ENCODE measurements at regions not wholly inside any gene's neighbourhood (a gene's known extent, or its start where the extent isn't known, plus 50 kb on each side); places are given as distances from the start of the nearest gene placed in this dataset.

DNA sequence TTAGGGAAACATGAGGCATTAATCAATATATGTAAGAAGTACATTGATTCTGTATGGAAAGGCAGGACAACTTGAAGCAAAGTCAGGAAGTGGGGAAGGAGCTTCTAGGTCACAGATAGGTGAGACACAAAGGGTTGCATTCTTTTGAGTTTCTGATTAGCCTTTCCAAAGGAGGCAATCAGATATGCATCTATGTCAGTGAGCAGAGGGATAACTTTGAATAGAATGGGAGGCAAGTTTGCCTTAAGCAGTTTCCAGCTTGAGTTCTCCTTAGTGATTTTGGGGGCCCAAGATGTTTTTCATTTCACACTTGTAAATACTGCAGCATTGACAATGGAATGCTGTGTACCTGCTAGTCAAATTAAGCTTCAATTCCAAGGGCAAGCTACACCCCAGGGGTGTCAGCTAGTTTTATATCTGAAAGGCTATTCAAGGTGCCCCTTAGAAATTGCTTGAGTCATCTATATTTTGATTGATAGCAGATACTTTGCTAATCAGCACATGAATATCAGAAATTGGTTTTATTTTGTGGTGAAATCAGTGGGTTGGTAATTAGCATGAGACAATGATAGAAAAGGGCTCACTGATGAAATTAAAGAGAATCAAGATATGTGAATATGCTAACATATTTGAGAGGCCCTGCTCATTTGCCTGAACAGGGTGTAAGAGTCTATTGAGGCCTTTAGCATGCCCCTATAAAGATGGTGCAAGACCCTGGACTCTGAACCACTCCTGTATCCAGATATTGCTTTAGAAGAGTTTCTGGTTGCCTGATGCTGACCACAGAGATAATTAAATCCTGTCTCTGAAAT is 131.5 kb downstream of the TMEM17 start:
- TF ChIP-seq, protein P1, sequence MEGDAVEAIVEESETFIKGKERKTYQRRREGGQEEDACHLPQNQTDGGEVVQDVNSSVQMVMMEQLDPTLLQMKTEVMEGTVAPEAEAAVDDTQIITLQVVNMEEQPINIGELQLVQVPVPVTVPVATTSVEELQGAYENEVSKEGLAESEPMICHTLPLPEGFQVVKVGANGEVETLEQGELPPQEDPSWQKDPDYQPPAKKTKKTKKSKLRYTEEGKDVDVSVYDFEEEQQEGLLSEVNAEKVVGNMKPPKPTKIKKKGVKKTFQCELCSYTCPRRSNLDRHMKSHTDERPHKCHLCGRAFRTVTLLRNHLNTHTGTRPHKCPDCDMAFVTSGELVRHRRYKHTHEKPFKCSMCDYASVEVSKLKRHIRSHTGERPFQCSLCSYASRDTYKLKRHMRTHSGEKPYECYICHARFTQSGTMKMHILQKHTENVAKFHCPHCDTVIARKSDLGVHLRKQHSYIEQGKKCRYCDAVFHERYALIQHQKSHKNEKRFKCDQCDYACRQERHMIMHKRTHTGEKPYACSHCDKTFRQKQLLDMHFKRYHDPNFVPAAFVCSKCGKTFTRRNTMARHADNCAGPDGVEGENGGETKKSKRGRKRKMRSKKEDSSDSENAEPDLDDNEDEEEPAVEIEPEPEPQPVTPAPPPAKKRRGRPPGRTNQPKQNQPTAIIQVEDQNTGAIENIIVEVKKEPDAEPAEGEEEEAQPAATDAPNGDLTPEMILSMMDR (IDR thresholded peaks at IDR 0.05; ENCODE audit: insufficient read depth, low read length, missing control alignments) = no peak
- H3K4me3 ChIP-seq (ENCODE audit: low read depth, low read length) = no peak overlapping the region
- ChIA-PET CTCF (no interaction called here), POLR2A (no interaction called here)
- no peak for DNase-seq (ENCODE audit: low read depth, low spot score)

DNA sequence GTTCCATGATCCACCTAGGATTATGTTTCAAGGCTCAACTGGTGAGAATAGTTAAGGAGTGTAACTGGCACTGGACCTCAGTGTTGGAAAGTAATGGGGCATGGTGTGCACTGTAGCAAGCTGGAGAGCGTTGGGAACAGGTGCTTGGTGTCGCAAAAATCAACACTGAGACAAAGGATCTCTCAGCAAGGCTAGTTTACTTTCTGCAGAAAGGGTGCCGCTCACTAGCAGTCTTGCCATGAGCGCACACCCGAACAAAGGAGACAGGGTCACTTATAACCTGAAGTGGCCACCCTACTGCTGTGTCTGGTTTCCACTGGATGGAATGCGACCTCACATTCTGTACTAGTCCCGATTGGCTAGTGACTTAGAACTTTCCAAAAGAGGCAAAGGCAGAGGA is 133.2 kb downstream of the TMEM17 start:
- no peak overlapping the region for H3K4me3 ChIP-seq (ENCODE audit: low read depth, low read length)
- ChIA-PET POLR2A (no interaction called here), CTCF (no interaction called here)
- TF ChIP-seq, protein P1 (IDR thresholded peaks at IDR 0.05; ENCODE audit: insufficient read depth, low read length, missing control alignments) = no peak
- DNase-seq (ENCODE audit: low read depth, low spot score) = no peak

DNA sequence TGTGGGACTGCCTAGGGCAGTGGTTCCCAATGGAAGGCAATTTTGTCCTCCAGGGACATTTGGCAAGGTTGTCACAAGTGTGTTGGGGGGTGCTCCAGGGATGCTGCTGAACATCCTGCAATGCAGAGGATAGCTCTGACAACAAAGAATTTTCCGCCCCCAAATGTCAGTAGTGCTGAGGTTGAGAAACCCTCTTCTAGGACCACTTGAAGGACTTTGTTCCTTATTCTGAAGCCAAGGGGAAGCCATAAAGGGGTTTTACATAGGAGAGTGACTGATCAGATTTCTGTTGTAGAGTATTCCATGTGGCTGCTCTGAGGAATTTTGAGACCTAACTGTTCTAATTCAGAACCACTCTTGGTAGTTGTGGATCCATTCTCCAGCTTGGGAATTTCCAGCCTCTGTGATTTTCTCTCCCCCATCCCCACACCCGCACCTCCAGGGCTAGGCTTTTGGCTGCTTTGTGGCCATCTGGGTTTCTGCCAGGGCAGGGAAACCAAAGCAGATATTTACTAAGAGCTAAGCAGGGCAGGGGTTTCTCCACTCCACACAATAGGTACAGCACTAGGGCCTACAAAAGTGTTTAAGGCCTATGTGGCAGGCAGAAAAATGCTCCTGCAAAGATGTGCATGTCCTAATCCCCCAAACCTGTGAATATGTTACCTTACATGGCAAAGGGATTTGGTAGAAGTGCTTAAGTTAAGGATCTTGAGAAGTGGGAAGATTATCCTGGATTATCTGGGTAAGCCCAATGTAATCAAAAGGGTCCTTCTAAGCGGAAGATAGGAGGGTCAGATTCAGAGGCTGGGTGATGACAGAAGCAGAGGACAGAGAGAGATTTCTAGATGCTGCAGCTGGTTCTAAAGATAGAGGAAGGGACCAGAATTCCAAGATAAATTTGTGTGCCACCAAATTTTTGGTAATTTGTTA is 135.4 kb downstream of the TMEM17 start:
- DNase-seq (ENCODE audit: low read depth, low spot score) = no peak
- no peak overlapping the region for H3K4me3 ChIP-seq (ENCODE audit: low read depth, low read length)
- POLR2A ChIA-PET = no interaction called here
- TF ChIP-seq, protein P1 (IDR thresholded peaks at IDR 0.05; ENCODE audit: insufficient read depth, low read length, missing control alignments) = no peak
- CTCF ChIA-PET = no interaction called here

DNA sequence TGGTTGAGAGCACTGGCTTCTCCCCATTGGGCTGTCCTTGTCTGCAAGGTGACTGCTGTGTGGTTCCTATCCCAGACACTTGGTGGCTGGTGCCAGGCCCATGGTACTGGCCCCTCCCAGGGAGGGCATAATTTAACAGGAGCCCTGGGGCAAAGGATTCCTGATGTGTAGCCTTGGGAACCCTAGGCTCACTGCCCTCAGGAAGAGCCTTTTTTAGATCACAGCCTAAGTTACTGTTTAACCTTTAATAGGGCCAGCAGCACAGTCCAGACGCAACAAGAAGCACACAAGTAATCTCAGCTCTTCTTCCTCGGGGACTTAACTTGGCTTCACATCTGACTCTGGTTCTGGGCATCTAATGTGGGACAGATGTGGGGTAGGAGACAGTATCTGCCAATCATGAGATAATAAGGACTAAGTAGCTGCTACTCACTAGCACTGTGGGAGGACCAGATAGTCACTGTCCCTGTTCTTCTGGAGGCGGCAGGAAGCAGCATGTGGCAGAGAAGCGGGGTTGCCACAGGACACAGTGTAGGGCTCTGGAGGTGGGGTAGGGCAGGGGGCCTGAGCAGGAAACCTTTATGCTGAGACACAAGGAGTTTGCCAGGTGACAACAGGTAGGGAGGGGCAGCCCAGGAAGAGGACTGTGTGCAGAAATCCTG is 136.3 kb downstream of the TMEM17 start:
- POLR2A ChIA-PET = no interaction called here
- no peak overlapping the region for H3K4me3 ChIP-seq (ENCODE audit: low read depth, low read length)
- CTCF ChIA-PET = no interaction called here
- TF ChIP-seq, protein P1 (IDR thresholded peaks at IDR 0.05; ENCODE audit: insufficient read depth, low read length, missing control alignments) = no peak
- no peak for DNase-seq (ENCODE audit: low read depth, low spot score)

DNA sequence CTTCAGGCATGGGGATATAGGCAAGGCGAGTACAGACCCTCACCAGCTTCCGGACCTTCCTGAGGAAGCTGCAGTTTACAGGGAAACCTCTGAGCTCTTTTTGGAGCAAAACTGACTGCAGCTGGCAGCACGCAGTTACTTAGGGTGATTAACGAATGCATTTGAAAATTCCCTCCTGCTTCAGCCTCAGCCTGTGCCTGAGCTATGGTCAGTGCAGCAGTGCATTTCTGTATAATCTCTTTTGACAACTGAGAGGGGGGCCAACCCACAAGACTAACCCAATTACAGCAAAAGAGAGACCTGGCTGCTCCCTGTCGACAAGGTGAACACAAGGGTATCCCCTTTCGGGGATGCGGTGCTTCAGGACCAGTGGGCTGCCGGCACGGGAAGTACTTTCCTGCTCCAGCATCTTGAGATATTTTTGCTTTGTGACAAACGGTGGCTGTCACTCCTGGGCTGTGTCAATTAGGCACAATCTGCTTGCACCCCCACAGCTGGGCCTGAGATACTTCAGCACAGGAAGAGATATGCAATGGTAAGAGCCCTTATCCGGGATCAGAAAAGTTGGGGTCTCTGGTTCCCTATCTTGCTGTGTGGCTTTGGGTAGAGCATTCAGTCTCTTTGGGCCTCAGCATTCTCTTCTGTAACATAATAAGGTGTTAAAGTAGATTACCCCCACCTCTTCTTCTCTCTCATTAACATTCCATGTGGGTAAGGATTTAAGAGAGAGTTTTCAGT is 141.0 kb downstream of the TMEM17 start:
- no peak overlapping the region for H3K4me3 ChIP-seq (ENCODE audit: low read depth, low read length)
- TF ChIP-seq, protein P1 (IDR thresholded peaks at IDR 0.05; ENCODE audit: insufficient read depth, low read length, missing control alignments) = no peak
- CTCF ChIA-PET = no interaction called here
- no peak for DNase-seq (ENCODE audit: low read depth, low spot score)
- POLR2A ChIA-PET = no interaction called here

Measured in AG04449 (cell line).